HepG2 (cell line): ENCODE measurements at regions not wholly inside any gene's neighbourhood (a gene's known extent, or its start where the extent isn't known, plus 50 kb on each side); places are given as distances from the start of the nearest gene placed in this dataset.

ENCODE experiments used
- DBP ChIP-seq: sonication (generic); formaldehyde crosslinking; IDR thresholded peaks from 2 replicates; pipeline ENCODE4 v1.4.0; 2020; ENCODE audit warnings: missing genetic modification reagents; ENCODE audit errors: not compliant biosample characterization
- HCFC1 ChIP-seq: fragments of 150-350 bp; IDR thresholded peaks from 2 replicates; pipeline ENCODE4 v1.6.1; 2014; ENCODE audit warnings: low read depth, low read length
- KLF9 ChIP-seq: IDR thresholded peaks from 2 replicates; pipeline ENCODE4 v1.6.1; 2016; ENCODE audit warnings: low read depth
- MAZ ChIP-seq, 2 experiments: sonication (generic) in 1 of 2; formaldehyde crosslinking in 1 of 2; IDR thresholded peaks; 2 replicates each; pipeline versions ENCODE4 v1.5.0 to v1.6.1; 2012 to 2020; ENCODE audit warnings: low read depth in 2 of 2, mild to moderate bottlenecking in 2 of 2, borderline replicate concordance in 1 of 2, improper control_type of control experiment in 1 of 2, low read length in 1 of 2, missing genetic modification reagents in 1 of 2, moderate library complexity in 1 of 2
- PAWR ChIP-seq: sonication (generic); formaldehyde crosslinking; IDR thresholded peaks from 2 replicates; pipeline ENCODE4 v1.4.0; 2020; ENCODE audit warnings: missing genetic modification reagents, mild to moderate bottlenecking, borderline replicate concordance
- SP2 ChIP-seq: sonication (generic); formaldehyde crosslinking; IDR thresholded peaks from 2 replicates; pipeline ENCODE4 v1.5.1; 2020; ENCODE audit warnings: mild to moderate bottlenecking, missing genetic modification reagents
- TCF12 ChIP-seq, 2 experiments: fragments of 450-650 bp in 1 of 2; sonication (generic) in 1 of 2; formaldehyde crosslinking in 1 of 2; IDR thresholded peaks; 2 replicates each; pipeline versions ENCODE4 v1.6.1 to v1.8.0; 2017 to 2022; ENCODE audit warnings: antibody characterized with exemption in 1 of 2, mild to moderate bottlenecking in 1 of 2, missing genetic modification reagents in 1 of 2, moderate library complexity in 1 of 2
- ZC3H13 ChIP-seq: sonication (generic); formaldehyde crosslinking; IDR thresholded peaks from 2 replicates; pipeline ENCODE4 v1.8.1; 2023; ENCODE audit warnings: mild to moderate bottlenecking, missing genetic modification reagents, moderate library complexity
- ZFP41 ChIP-seq: sonication (generic); formaldehyde crosslinking; IDR thresholded peaks from 2 replicates; pipeline ENCODE4 v1.4.0; 2020; ENCODE audit warnings: mild to moderate bottlenecking, missing genetic modification reagents, borderline replicate concordance
- ZFP82 ChIP-seq: sonication (generic); formaldehyde crosslinking; IDR thresholded peaks from 2 replicates; pipeline ENCODE4 v1.5.1; 2020; ENCODE audit warnings: mild to moderate bottlenecking, missing genetic modification reagents, borderline replicate concordance
- ZNF18 ChIP-seq: sonication (generic); formaldehyde crosslinking; IDR thresholded peaks from 2 replicates; pipeline ENCODE4 v1.8.0; 2022; ENCODE audit warnings: mild to moderate bottlenecking, missing genetic modification reagents; ENCODE audit not compliant: insufficient replicate concordance
- ZNF251 ChIP-seq: sonication (generic); formaldehyde crosslinking; IDR thresholded peaks from 2 replicates; pipeline ENCODE4 v1.9.0; 2021; ENCODE audit warnings: mild to moderate bottlenecking, missing genetic modification reagents
- ZNF281 ChIP-seq: sonication (generic); formaldehyde crosslinking; IDR thresholded peaks from 2 replicates; pipeline ENCODE4 v1.4.0; 2020; ENCODE audit warnings: missing genetic modification reagents, borderline replicate concordance
- ZNF512 ChIP-seq: sonication (generic); formaldehyde crosslinking; IDR thresholded peaks from 2 replicates; pipeline ENCODE4 v1.4.0; 2020; ENCODE audit warnings: mild to moderate bottlenecking, missing genetic modification reagents
- ZNF770 ChIP-seq: sonication (generic); formaldehyde crosslinking; IDR thresholded peaks from 2 replicates; pipeline ENCODE4 v1.5.0; 2020; ENCODE audit warnings: mild to moderate bottlenecking, missing genetic modification reagents
- ZNF784 ChIP-seq: sonication (generic); formaldehyde crosslinking; IDR thresholded peaks from 2 replicates; pipeline ENCODE4 v1.5.1; 2020; ENCODE audit warnings: missing genetic modification reagents, mild to moderate bottlenecking, borderline replicate concordance
- ZNF788 ChIP-seq: sonication (generic); formaldehyde crosslinking; IDR thresholded peaks from 2 replicates; pipeline ENCODE4 v1.5.0; 2020; ENCODE audit warnings: mild to moderate bottlenecking, missing genetic modification reagents, borderline replicate concordance
- ZSCAN12 ChIP-seq: sonication (generic); formaldehyde crosslinking; IDR thresholded peaks from 2 replicates; pipeline ENCODE4 v1.9.0; 2021; ENCODE audit warnings: mild to moderate bottlenecking, missing genetic modification reagents

- TF ChIP-seq ZNF281 (CRISPR knock-in tag): no peak
- TF ChIP-seq MAZ (IDR thresholded peaks at IDR 0.05; ENCODE audit: borderline replicate concordance, low read depth, low read length): peak; percentile 66; the same call in 1 of the 2 replicates
- TF ChIP-seq MAZ (CRISPR knock-in tag; IDR thresholded peaks at IDR 0.05; ENCODE audit: low read depth): no peak
- no peak for TF ChIP-seq PAWR (CRISPR knock-in tag)
- TF ChIP-seq ZNF788 (CRISPR knock-in tag): 0 out of 2 replicates have a peak, but pooled peaks have one; percentile 45
- TF ChIP-seq HCFC1: no peak
- no peak for TF ChIP-seq ZFP41 (CRISPR knock-in tag)
- no peak for TF ChIP-seq TCF12 (IDR thresholded peaks at IDR 0.05)
- no peak for TF ChIP-seq TCF12 (CRISPR knock-in tag; IDR thresholded peaks at IDR 0.05)
- TF ChIP-seq ZNF770 (CRISPR knock-in tag): no peak
- TF ChIP-seq ZFP82 (CRISPR knock-in tag): no peak
- no peak for TF ChIP-seq DBP
- TF ChIP-seq KLF9 (CRISPR knock-in tag): no peak
- no peak for TF ChIP-seq SP2 (CRISPR knock-in tag)
- no peak for TF ChIP-seq ZNF512 (CRISPR knock-in tag)
- no peak for TF ChIP-seq ZC3H13 (CRISPR knock-in tag)
- TF ChIP-seq ZSCAN12 (CRISPR knock-in tag): no peak
- TF ChIP-seq ZNF18 (CRISPR knock-in tag): no peak
- no peak for TF ChIP-seq ZNF784
- no peak for TF ChIP-seq ZNF251 (CRISPR knock-in tag)
Measured at GRCh38 chr2:216571909-216572513, 61.2 kb upstream of the IGFBP2 start (continued).
